HS-27A (cell line): ENCODE measurements at regions not wholly inside any gene's neighbourhood (a gene's known extent, or its start where the extent isn't known, plus 50 kb on each side); places are given as distances from the start of the nearest gene placed in this dataset.
A peak's percentile ranks its signal among the peaks of the same experiment; 100 is the strongest.

Experiments
- DNase-seq: peaks from one replicate; pipeline ENCODE4 v3.0.0-alpha.2; 2012; ENCODE audit warnings: low read depth, missing footprints

DNA sequence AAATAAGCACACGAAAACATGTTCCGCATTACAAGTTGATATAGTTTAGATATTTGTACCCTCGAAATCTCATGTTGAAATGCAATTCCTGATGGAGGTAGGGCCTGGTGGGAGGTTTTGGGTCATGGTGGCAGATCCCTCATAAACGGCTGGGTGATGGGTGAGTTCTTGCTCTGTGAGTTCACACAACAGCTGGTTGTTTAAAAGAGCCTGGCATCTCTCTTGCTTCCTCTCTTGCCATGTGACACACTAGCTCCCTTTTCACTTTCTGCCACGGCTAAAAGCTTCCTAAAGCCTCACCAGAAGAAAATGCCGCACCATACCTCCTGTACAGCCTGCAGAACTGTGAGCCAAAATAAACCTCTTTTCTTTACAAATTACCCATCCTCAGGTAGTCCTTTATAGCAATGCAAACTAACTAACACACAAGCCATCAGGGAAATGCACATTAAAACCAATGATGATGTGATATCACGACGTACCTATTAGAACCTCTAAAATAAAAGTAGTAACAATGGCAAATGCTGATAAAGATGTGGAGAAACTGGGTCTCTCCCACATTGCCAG is 188.5 kb downstream of the ANAPC1 start:
- no peak for DNase-seq

- no peak for DNase-seq
Measured at GRCh38 chr2:111696226-111696625, 187.8 kb downstream of the ANAPC1 start.

DNA sequence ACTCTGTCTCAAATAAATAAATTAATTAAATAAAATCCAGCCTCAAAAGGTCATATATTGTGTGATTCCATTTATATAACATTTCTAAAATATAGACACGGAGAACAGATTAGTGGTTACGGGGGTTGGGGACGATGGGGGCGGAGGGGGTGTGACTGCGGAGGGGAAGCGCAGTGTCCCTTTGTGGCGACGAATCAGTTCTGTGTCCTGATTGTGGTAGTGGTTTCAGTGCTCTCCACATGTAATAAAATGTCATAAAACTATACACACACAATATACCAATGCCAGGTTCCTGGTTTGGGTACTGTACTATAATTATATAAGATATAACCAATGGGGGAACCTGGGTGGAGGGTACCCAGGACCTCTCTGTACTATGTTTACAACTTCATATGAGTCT is 186.4 kb downstream of the ANAPC1 start:
- no peak for DNase-seq

GRCh38 chr2:111698089-111698488 is 185.9 kb downstream of the ANAPC1 start:
- DNase-seq: no peak

- peak; percentile 100 for DNase-seq
Measured at GRCh38 chr2:111698743-111699554, 185.0 kb downstream of the ANAPC1 start.

- no peak for DNase-seq
Measured at GRCh38 chr2:111701266-111701665, 182.7 kb downstream of the ANAPC1 start.

GRCh38 chr2:111701798-111702118 is 182.2 kb downstream of the ANAPC1 start:
- no peak for DNase-seq

DNA sequence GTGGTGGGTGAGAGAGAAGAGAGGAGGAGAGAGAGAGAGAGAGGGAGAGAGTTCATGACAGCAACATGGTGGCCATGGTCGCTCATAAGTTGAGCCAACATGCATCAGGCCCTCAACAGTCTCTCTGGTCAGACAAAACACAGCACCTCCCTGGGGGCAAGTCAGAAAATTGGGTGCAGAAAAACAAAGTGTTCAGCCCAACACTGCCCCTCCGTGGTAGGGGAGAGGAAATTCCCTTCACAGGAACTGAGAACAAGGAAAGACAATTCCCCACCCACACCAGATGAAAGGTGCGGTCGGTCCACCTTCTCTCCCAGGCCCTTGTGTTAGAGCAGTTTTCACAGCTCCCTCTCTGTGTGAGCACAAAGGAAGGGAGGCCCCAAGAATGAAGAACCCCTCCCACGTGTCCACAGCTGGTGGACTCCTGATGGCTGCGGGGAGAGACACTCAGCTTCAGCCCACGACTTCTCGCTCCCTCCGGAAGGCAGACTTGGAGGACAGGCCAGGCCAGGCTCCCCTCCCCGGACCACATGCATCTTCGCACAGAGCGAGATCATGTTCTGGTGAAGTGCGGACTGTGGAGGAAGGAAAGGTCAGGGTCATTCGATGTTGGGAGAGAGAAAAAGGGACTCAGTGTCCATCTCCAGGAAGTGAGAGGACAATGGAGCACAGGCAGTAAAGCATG is 181.7 kb downstream of the ANAPC1 start:
- peak; percentile 69 for DNase-seq

- DNase-seq: no peak
Measured at GRCh38 chr2:111702804-111703196, 181.2 kb downstream of the ANAPC1 start.

DNA sequence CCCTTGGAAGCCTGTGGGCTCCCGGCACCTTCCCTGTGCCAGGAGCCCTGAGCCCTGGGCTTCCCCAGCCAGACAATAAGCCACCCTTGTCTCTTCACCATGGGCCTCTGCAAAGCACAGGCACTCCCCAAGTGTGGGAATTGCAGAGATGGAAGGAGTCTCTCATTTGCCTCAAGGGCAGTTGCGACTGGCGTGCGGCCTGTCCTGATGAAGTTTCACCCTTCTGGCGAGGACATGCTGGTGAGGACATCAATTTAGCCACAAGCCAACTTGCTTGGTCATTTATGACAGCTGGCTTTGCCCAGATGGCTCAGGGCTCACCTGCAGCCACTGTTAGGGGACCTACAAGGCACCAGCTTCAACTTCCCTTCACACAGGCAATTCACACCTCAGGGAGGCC is 180.2 kb downstream of the ANAPC1 start:
- DNase-seq: no peak

GRCh38 chr2:111704246-111704645 is 179.7 kb downstream of the ANAPC1 start:
- DNase-seq: peak; percentile 76

DNA sequence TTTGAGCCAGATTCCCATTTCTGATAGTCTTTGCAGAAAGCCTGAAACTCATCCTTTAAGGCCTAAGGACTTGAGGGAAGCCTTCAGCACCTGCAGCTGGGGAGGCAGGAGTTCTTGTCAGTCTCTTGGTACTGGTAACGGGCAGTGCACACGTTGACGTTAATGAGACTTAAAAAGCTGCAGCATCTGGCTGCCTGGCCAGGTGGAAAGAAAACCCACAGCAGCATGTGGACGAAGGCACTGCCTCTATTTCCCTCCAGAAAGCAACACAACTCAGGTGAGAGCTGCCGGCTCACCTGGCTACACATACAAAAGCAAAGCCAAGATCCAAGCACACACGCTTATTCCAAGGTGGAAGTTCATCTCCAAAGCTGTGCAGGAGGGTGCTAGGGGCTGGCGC is 178.8 kb downstream of the ANAPC1 start:
- DNase-seq: no peak

- peak; percentile 98 for DNase-seq
Measured at GRCh38 chr2:111705711-111706336, 178.2 kb downstream of the ANAPC1 start.

- no peak for DNase-seq
Measured at GRCh38 chr2:111706481-111707001, 177.5 kb downstream of the ANAPC1 start.

- no peak for DNase-seq
Measured at GRCh38 chr2:111707700-111708099, 176.3 kb downstream of the ANAPC1 start.

- DNase-seq: no peak
Measured at GRCh38 chr2:111708476-111709180, 175.4 kb downstream of the ANAPC1 start.

GRCh38 chr2:111709321-111709720 is 174.7 kb downstream of the ANAPC1 start:
- DNase-seq: no peak

- DNase-seq: no peak
Measured at GRCh38 chr2:111710085-111710484, 173.9 kb downstream of the ANAPC1 start.

- no peak for DNase-seq
Measured at GRCh38 chr2:111710613-111711012, 173.4 kb downstream of the ANAPC1 start.

DNA sequence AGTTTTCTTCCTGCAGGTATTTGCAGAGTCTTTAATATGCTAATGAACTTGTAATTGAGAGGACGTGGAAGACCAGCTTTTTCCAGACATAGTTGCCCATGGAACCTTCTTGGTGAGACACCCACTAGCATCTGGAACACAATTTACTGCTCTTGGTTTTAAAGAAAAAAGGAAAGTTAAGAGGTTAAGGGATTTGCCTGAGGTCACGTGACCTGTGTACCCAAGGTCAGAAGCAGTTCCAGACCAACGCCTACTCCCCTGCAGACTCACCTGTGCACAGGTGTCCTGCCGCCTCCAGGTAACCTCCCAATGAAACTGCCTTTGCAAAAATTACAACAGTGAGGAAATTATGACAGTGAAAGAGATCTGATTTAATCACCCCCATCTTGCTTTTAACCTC is 172.7 kb downstream of the ANAPC1 start:
- DNase-seq: no peak

GRCh38 chr2:111712361-111712760 is 171.6 kb downstream of the ANAPC1 start:
- DNase-seq: no peak

- DNase-seq: no peak
Measured at GRCh38 chr2:111712940-111713515, 171.0 kb downstream of the ANAPC1 start.
